NCI-H1092 treated with DMSO at 0.1 percent for 48 hours (cell line): ENCODE measurements at regions not wholly inside any gene's neighbourhood (a gene's known extent, or its start where the extent isn't known, plus 50 kb on each side); places are given as distances from the start of the nearest gene placed in this dataset.
"Not testable (repeated sequence)": the region's sequence is repeated elsewhere in the genome, so short reads cannot be mapped to it uniquely, and the experiment has no call there.

Source experiments
- DNase-seq: peaks from one replicate; lab custom pipeline; 2025; lab: John Stamatoyannopoulos, UW

DNA sequence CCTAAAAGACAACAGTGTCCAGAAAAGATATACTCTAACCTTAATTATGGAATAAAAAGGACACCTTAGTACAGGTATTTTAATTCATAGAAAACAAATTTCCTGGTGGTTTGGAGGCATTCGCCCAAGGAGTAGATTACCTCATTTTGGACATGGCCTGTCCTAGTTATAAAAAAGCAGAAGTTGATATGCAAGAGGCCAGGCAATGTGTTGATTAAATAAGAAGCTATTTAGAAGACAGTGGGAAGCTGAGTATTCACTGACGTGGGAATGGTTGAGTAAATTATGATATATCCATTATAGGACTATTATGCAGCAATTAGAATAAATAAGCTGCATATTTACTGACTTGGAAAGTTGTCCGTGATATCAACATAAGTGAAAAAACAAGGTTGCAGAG is 314.9 kb downstream of the ALDH8A1 start:
- no peak for DNase-seq

DNA sequence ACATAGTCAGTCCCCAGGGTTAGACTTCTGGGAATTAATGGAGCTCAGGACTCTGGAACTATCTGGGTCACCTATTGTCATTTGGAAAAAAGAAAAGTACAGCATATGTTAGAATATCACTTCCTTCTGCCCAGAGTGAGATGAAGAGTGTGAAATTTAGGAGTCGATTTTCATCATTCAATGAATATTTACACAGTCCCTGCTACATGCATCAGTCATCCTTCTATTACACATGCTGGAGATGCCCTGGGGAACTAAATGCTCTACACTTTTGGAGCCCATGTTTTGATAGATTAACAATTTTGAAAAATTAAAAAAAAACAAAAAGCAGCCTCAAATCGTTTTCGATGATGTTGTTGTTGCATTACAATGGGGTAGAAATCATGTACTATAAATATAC is 315.4 kb downstream of the ALDH8A1 start:
- DNase-seq: no peak

DNA sequence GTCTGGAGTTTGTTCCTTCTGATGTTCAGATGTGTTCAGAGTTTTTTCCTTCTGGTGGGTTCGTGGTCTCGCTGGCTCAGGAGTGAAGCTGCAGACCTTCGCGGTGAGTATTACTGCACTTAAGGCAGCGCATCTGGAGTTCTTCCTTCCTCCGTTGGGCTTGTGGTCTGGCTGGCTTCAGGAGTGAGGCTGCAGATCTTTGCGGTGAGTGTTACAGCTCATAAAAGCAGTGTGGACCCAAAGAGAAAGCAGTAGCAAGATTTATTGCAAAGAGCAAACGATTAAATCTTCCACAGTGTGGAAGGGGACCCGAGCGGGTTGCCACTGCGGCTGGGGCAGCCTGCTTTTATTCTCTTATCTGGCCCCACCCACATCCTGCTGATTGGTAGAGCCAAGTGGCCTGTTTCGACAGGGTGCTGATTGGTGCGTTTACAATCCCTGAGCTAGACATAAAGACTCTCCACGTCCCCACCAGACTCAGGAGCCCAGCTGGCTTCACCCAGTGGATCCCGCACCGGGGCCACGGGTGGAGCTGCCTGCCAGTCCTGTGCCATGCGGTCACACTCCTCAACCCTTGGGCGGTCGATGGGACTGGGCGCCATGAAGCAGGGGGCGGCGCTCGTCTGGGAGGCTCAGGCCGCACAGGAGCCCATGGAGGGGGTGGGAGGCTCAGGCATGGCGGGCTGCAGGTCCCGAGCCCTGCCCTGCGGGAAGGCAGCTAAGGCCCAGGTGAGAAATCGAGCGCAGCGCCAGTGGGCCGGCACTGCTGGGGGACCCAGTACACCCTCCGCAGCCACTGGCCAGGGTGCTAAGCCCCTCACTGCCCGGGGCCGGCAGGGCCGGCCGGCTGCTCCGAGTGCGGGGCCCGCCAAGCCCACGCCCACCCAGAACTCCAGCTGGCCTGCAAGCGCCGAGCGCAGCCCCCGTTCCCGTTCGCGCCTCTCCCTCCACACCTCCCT is 315.3 kb upstream of the SGK1 start:
- DNase-seq: not testable (repeated sequence)

DNA sequence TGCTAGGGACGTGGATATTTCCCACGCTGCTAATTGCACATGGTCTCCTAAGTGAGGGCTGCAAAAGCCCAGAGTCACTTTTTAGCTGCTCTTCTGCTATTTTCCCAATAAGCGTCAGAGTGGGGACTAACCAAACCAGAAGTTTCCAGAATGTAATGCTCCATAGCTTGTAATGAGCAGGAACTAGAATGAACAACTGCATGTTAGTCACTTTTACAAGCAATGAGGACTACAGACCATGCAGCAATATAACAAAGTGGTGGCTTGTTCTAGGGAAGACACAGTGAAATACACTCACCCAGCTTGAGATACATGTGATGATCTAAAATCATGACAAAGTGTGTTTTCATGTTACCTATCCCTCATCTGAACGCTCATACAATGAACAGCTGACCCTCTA is 314.1 kb upstream of the SGK1 start:
- no peak for DNase-seq

DNA sequence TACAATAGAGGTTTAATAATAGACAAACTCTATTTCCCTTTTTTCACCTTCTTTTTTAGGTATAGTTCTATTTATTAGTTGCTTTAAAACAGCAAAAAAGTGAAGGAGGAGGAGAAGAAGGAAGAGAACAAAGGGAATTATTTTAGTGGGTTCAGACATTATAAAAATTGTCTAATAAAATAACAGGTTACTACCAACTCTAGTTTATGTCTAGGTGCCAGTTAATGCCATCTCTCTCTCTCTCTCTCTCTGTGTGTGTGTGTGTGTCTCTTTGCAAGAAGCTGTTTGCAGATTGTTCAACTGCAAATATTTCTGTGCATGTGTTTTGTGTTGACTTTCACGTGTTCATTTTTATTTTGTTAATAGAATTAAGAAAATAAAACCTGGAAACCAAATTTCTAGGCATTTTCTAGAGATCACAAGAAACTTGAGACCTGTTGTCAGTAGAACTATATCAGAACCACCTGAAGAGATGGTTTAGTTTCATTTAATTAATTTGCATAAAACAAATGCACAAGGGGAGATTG is 313.5 kb upstream of the SGK1 start:
- no peak for DNase-seq

DNA sequence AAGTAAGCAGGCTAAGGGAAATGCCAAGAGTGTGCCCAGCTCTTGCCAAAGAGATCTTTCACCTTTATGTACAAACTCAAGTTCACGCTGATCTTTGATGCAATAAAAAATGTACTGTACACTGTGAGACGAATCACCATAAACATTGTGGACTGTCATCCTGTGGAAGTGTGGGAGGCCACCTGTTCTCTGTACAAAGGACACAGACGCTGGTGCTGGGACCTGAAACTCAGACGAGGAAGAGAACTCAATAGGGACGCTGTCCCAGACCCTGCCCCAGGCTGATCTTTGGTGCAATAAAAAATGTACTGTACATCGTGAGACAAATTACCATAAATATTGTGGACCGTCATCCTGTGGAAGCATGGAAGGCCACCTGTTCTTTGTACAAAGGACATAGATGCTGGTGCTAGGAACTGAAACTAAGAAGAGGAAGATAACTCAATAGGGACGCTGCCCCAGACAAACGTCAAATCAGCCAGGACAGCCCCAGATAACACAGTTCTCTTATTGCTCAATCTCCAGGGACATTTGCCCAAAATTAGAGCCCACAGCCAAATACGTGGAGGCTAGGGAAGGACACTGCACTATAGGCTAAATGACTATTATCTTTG is 312.7 kb upstream of the SGK1 start:
- no peak for DNase-seq

DNA sequence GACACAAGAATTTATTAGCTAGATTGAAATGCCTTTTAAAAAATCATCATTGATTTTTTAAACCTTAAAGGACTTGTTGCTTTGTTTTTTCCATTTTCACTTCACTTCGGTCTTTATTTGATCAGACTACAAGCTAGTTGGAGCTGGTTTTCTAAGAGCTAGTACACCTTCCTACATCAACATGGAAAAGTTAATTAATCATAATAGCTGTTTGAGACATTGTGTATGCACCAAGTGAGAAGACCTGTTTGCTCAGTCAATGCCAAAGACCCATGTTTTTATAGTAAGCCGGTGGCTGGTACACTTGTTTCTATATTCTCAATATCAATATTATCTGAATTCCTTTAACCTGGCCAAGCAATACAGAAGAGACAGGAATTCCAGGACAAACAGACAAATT is 310.2 kb upstream of the SGK1 start:
- DNase-seq: no peak

DNA sequence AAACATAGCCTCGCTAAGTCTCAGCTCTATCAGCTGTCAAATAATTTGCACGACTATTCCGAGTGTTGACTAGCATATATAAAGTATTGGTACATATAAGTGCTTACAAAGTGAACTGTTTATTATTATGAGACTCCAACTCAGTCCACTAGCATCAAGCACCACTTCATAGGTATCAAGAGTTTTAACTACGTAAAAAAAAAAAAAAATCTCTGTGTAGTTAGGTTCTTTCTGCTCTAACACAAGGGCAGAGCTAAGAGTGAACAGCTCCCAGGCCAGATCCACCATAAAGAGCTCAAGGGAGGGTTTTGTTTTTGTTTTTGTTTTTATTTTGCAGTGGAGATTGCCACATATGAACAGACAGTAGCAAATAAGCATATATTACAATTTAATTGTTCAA is 309.8 kb upstream of the SGK1 start:
- no peak for DNase-seq

DNA sequence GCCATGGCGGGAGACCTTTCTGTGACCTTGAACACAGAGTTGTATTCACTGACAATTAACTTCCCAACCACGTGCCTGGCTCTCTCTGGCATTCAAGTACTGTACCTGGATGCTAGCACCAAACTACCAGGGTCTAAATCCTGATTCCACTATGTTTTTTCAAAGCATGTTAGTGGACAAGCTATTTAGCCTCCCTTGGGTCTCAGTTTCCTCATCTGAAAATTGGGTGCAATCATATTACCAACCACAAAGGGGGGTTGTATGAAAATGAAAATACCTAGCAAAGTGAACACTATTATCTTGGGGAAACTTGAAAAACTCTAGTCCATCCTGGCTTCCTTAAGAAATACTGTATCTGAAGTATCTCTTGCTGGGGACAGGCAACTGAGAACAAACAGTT is 308.7 kb upstream of the SGK1 start:
- DNase-seq: no peak

DNA sequence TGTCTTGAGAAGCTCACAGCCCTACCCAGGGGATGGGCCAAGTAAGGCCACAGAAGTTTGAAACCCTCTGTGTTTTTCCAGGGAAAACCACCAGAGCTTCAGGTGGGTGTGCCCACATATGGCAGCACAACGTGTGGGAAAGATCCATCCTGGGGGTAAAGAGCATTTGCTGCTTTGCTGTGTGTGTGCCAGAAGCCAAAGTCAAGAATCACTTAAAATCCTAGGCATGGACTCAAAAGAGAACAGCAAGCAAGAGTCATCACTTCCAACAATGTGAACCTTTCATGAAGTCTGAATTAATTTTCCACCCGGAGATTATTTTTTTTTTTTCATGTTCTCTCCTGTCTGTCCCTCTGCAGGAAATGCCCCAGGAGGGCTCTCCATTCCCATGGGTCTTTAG is 308.2 kb upstream of the SGK1 start:
- no peak for DNase-seq

DNA sequence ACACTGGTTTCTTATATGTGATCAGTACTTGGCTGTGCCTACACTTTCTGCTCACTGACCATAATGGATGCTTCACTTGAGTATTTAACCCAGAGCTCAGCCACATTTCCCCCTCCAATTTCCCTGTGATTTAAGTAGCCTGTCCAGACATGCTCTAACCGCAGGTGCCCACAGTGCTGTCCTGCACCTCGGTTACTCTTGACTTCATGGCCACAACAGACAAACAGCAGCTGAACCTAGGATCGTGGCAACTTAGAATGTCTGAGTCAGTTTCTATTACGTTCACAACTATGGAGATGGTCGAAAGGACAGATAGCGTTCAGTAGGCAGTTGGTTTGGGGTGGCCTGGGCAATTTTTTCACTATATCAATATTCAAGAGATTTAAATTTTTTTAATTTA is 306.9 kb upstream of the SGK1 start:
- no peak for DNase-seq

DNA sequence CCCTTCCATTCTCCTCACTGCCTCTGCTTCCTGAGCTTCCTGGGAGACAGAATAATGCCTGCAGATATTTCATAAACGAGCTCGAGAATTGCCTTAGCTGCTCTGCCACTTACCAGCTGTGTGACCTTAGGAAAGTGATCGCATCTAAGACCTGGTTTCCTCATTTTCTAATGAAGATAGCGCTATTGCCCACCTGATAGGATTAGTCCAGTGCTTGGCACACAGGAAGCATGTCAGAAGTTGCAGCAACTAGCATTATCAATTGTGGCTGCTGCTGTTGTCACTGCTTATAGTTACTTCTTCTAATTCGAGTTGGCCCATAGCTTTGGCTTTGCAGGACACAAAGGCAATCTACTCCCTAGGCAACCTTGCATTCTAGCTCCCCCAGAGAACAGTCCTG is 305.5 kb upstream of the SGK1 start:
- DNase-seq: no peak

DNA sequence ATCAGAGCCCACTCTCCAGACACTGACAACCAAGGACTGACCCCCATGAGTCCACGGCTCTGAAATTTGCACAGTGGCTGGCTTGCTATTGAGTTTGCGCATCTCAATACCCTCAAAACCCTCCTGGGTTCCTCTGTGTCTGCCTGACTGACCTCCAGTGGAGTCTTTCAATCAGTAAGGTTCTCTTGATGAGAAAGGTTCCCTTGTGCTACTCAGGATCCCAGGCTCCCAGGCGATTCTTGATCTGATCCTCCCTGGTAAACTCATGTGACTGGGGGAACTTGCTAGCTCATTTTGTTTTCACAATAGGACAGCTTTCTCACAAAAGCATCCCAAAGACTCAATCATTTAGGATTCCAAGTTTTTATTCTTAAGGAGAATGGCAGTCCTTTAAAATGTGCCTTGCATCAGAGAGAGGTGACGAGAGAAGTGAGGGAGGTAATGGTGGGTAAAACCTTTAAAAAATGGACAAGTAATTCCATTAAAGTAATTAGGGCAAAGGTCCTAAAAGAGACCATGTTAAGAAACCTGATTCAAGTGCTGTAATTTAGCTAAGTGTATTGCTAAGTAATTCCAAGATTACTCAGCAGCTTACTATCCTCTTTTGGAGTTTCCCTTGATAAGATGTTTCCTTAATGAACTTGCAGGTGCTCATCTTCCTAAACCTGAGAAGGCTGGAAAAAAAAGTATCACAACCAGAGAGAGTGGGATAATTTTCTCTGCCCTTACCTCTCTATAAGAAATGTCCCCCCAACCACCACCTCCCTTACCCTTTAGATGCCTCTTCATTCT is 304.7 kb upstream of the SGK1 start:
- DNase-seq: no peak

DNA sequence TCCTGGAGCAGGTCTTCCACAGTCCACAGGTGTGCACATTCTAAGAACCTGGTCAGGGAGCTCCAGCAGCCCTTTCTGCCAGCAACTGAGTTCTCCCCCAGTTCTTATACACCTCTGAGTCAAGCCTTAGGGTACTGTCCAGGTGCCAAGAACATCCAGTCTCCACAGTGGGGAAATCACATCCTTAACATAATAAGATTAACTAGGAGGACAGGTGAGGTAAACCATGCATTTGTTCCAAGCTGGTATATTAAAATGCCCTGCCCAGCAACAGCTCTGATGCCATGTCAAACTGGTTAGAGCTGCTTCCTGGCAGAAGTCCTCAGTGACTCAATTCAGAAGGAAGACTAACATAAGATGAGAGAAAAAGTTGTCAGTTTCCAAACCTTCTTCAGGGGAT is 303.9 kb upstream of the SGK1 start:
- DNase-seq: no peak

DNA sequence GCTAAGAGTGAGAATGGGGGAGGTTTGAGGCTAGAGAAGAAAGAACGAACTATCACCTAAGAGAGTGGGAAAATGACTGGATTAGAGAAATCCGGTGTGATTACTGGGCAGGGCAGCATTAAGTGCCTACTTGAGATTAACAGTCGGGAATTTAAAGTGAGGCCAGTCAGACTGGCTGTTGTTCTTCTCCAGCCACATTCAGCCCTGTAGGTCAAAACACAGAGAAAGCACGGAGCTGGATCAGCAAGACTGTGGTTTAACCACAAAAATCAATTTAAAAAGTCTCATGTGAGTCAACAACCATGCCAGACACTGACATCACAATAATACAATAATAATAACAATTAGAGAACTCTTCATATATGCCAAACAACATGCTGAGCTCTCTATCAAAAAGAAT is 301.9 kb upstream of the SGK1 start:
- DNase-seq: no peak

DNA sequence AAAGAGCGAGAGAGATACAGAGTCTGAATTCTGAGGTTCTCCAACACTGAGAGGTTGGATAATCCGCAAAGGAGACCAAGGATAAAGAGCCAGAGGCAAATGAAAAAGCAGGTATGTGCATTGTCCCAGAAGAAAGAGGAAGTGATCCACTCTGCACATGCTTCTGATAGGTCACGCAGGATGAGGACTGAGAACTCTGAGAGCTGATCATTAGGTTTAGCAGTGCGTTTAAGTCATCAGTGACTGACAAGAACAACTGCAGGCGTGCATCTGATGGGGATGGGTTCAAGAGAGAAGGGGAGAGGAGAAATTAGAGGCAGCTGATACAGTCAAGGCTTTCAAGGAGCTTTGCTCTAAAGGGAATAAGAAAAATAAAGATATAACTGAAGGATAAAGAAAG is 301.2 kb upstream of the SGK1 start:
- no peak for DNase-seq

DNA sequence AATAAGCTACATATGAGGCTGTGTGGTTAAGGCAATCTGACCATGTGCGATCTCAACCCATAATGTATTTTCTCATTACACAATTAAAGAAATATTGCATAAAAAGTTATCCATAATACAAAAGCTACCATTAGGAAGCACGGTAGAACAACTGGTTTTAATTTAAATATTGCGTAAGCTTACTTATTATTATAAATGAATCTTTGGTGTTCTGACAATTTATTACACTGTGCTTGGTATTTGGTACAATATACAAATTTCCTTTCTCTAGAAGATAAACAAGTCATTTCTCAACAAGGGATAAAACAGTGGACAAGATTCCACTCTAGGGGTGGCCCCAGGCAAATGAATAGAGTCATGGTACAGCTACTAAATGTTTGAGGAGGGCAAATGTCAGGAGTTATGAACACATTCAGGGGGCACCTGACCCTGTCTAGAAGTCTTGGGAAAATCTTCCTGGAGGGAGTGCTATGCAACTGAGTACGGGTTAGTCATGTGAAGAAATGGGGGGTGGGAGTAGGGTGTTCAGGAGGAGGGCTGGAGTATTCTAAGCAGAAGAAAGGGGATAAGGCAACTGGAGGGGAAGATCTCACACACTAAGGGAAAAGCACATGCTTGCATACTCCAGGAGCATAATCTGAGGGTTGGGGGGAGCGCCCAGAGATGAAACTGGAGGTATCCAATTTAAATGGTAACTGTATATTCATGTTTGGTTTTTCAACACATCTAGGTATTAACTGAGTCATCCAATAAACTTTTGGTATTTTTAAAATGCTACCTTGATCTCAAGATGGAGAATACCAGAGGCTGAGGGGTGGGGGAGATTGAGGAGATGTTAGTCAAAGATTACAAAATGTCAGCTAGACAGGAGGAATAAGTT is 296.9 kb upstream of the SGK1 start:
- no peak for DNase-seq

DNA sequence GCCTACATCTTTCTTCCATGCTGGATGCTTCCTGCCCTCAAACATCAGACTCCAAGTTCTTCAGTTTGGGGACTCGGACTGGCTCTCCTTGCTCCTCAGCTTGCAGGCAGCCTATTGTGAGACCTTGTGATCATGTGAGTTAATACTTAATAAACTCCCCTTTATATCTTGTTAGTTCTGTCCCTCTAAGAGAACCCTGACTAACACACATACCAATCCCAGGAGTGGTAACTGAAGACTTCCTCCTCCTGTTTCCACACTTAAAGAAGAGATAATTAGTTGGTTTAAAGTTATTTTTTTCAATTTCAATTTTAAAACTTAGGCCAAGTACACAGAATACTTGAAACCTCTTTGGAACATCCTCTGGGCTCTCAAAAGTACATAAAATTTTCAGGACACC is 294.2 kb upstream of the SGK1 start:
- not testable (repeated sequence) for DNase-seq

DNA sequence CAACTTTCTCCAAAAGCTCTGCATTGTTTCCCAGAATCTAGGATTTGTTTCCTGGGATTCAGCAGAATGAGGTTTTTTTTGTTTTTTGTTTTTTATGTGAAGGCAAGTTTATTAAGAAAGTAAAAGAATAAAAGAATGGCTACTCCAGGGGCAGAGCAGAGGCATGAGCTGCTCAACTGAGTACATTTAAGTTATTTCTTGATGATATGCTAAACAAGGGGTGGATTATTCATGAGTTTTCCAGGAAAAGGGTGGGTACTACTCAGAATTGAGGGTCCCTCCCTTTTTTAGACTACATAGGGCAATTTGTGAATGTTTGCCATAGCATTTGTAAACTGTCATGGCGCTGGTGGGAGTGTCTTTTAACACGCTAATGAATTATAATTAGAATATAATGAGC is 292.5 kb upstream of the SGK1 start:
- no peak for DNase-seq

DNA sequence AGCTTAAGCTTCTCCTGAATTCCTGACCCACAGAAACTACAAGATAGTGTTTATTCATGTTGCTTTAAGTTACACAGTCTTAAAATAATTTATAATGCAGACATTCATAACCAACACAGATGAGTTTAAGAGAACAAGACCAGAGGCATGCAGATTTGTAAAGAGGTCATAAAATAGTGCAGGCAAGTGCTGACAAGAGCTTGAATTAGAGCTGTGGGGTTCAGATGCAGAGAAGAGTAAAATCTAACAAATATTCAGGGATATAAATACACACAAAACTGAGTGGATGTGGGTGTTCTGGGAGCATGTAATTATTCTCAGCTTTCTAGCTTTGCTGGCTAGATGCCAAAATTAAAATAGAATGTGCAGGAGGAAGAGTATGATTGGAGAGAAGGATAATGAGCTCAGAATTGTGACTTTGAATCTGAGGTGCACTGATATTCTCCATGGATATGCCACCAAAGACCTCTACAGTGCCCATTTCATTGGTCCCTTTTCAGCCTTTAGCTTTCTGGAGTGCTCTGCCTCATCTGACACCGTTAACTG is 291.9 kb upstream of the SGK1 start:
- no peak for DNase-seq

DNA sequence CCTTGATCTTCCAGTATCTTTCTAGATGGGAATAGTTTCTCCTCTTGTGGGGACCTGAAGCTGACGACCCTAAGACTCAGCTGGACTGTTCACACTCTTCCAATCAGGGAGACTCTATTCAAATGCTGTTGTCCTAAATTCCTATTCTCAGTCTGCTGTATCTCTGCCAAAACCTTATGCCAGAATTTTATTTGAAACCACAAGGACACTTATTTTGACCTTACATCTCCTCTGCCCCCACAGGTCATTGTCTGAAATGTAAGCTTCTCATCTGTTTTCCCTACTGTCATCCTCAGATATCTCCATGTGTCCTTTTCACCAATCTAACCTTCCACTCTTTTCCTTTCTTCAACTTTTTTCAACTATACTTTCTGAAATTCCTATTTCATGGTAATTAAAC is 289.5 kb upstream of the SGK1 start:
- DNase-seq: no peak
